Skeletal muscle cell (primary cell): ENCODE measurements at regions not wholly inside any gene's neighbourhood (a gene's known extent, or its start where the extent isn't known, plus 50 kb on each side); places are given as distances from the start of the nearest gene placed in this dataset.
"Not testable (repeated sequence)": the region's sequence is repeated elsewhere in the genome, so short reads cannot be mapped to it uniquely, and the experiment has no call there.

Experiments used
- DNase-seq: peaks from one replicate; pipeline ENCODE4 v3.0.0-alpha.2; 2010; ENCODE audit warnings: low read depth
- H3K4me3 ChIP-seq: 2 replicates; pipeline ENCODE4 v1.5.1; 2011; ENCODE audit warnings: low read depth, mild to moderate bottlenecking, control low read depth, low read length, moderate library complexity

DNA sequence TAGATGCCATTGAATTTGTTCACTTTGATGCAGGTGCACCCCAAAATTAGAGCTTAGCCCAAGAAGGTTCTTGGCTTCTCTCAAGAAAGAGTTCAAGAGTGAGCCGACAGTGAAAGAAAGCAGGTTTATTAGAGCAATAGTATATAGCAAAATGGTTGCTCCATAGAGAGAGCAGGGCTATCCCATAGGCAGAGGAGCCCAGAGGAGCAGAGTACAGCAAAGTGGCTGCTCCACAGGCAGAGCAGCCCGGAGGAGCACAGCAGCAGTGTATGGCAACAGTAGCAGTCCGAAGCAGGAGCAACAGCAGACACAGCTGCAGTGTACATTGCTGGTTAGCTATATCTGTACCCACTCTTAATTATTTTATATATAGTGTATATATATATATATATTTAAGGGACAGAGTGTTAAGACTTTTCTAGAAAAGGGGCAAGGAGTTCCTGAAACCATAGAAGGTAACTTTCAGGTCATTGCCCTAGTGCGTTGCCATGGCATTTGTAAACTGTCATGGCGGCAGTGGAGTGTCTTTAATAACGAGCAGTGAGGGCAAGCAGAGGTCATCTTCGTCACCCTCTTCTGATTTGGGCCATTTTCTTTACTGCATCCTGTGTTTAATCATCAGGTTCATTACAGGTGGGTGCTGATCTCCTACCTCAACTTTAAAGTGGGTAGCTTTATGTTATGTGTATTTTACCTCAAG lies 222.7 kb downstream of the CYB561 start:
- H3K4me3 ChIP-seq: no peak overlapping the region
- DNase-seq: no peak

- no peak for DNase-seq
- H3K4me3 ChIP-seq: no peak overlapping the region
Measured at GRCh38 chr17:63224644-63225043, 221.5 kb downstream of the CYB561 start.

- not testable (repeated sequence) for DNase-seq, H3K4me3 ChIP-seq
Measured at GRCh38 chr17:63226720-63227119, 219.4 kb downstream of the CYB561 start.

GRCh38 chr17:63231015-63231620 lies 215.0 kb downstream of the CYB561 start:
- not testable (repeated sequence) for H3K4me3 ChIP-seq, DNase-seq

GRCh38 chr17:63232565-63233310 lies 213.4 kb downstream of the CYB561 start:
- no peak for DNase-seq
- H3K4me3 ChIP-seq: no peak overlapping the region

DNA sequence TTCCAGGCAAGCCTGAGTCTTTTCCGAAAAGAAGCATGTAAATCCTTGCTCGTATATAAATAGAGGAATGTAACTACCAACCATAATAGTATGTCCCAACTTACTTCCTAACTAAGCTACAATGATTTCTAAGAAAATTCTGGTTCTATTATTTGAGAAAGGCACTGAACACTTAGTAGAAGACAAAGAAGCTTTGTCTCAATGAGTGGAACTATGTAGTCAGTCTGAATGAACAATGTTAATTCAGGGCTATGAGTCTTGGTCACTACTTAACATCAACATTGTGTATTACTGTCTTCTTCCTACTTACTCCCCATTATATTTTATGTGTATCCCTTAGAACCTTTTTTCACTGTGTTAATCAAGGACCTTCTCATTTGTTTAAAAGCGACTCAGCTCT lies 206.0 kb downstream of the CYB561 start:
- no peak overlapping the region for H3K4me3 ChIP-seq
- DNase-seq: no peak

DNA sequence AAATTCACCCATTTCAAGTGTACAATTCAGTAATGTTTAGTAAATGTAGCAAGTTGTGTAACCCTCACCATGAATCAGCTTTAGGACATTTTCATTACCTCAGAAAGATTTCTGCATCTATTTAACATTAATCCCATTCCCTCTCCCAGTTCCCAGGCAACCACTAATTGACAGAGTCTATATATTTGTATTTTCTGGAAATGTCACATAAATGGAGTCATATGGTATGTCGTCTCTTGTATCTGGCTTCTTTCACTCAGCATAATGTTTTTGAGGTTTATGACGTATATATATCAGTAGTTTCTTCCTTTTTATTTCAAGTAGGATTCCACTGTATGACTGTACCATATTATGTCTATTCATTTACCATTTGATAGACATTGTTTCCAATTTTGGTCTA lies 199.8 kb downstream of the CYB561 start:
- no peak overlapping the region for H3K4me3 ChIP-seq
- DNase-seq: peak; percentile 18

DNA sequence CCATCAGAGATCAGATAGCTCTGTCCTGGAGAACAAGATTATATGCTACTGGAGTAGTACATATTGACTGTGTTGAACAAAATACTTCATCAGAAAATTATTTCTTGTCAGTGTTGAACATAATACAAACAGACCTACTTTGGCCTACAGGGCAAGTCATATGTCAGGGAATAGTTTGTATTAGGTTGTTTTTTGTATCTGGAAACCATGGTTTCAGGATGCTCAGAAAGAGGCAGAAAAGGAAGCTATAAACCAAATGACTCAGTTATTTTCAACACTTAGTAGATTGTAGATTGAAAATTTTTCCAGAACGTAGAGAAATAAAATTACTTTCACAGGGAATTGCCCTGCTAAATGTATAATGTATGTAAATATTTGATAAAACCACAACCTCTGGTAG lies 198.4 kb downstream of the CYB561 start:
- H3K4me3 ChIP-seq: no peak overlapping the region
- DNase-seq: no peak

GRCh38 chr17:63249256-63250004 lies 196.7 kb downstream of the CYB561 start:
- no peak overlapping the region for H3K4me3 ChIP-seq
- peak; percentile 17 for DNase-seq

GRCh38 chr17:63250830-63251229 lies 195.3 kb downstream of the CYB561 start:
- H3K4me3 ChIP-seq: no peak overlapping the region
- DNase-seq: no peak

GRCh38 chr17:63258785-63259184 lies 187.3 kb downstream of the CYB561 start:
- no peak for DNase-seq
- no peak overlapping the region for H3K4me3 ChIP-seq

DNA sequence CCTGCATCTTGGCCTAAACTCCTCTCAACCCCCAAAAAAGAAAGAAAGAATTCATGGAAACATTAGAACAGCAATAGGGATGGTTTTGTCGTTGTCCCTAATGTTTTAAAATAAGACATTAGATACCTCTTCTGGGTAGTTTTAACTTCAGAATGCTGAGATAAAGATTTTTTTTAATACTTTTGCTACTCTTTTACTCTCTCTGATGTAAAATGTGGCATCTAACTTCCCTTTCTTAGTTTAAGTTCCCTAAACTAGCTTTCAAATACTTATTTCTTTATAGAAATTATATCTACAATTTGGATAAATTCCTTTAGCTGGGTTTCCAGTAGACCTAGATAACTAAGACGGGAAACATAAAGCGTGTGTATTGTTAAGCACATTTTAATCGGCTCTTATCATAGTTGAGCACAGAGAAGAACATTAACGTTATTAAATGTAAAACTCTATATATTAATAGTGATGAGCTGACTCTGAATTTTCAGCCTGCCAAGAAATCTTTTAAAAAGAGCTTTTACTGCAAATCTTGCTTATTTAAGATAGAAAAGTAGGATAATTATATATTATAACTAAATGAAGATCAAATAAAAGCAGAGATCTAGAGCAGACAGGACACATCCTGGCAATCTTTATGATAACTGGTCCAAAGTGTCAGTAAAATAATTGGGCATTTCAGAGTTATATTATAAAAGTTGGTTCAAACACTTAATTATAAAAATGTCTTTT lies 183.2 kb downstream of the CYB561 start:
- H3K4me3 ChIP-seq: no peak overlapping the region
- DNase-seq: no peak

- H3K4me3 ChIP-seq: no peak overlapping the region
- no peak for DNase-seq
Measured at GRCh38 chr17:63265526-63265925, 180.6 kb downstream of the CYB561 start.

GRCh38 chr17:63267846-63268245 lies 178.3 kb downstream of the CYB561 start:
- no peak for DNase-seq
- H3K4me3 ChIP-seq: no peak overlapping the region

- DNase-seq: no peak
- H3K4me3 ChIP-seq: no peak overlapping the region
Measured at GRCh38 chr17:63268827-63269226, 177.3 kb downstream of the CYB561 start.

DNA sequence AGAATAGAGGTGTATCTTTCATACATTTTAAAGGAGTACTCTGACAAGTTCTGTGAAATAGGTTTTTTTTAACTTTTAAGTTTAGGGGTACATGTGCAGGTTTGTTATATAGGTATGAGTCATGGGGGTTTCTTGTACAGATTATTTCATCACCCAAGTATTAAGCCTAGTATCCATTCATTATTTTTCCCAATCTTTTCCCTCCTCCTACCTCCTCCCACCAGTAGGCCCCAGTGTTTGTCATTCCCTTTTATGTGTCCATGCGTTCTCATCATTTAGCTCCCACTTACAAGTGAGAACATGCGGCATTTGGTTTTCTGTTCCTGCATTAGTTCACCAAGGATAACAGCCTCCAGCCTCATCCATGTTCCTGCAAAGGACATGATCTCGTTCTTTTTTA lies 175.5 kb downstream of the CYB561 start:
- no peak for DNase-seq
- no peak overlapping the region for H3K4me3 ChIP-seq

GRCh38 chr17:63274146-63274545 lies 172.0 kb downstream of the CYB561 start:
- no peak overlapping the region for H3K4me3 ChIP-seq
- DNase-seq: peak; percentile 90

DNA sequence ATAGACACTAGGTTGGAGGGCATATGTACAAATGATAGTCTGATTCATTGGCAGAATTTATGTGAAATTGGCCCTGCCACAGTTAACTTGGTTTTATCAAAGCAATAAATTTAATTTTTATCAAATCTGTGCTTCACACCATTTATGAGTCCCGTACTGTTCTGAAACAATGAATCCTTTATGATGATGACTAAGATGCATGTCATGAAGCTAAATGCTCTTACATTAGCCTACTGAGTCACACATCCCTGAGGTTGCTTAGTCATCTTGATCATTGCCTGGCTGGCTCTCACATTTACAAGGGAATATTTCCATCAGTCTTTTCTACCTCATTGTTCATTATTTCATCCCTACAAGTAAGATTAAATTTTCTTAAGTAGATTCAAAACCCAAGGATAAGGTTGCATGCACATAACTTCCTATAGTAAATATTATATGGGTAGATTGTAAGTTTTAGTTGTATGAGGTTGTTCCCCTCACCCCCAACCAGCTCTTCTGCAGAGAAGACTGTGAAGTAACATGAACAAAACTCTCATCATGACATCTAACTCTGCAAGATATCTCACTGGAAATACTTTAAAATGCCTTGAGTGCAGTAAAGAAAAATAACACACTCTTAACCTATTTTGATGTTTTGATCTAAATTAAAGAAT lies 170.7 kb downstream of the CYB561 start:
- DNase-seq: peak; percentile 94
- H3K4me3 ChIP-seq: no peak overlapping the region
